ENCODE measurements at regions not wholly inside any gene's neighbourhood (a gene's known extent, or its start where the extent isn't known, plus 50 kb on each side); places are given as distances from the start of the nearest gene placed in this dataset.

DNA sequence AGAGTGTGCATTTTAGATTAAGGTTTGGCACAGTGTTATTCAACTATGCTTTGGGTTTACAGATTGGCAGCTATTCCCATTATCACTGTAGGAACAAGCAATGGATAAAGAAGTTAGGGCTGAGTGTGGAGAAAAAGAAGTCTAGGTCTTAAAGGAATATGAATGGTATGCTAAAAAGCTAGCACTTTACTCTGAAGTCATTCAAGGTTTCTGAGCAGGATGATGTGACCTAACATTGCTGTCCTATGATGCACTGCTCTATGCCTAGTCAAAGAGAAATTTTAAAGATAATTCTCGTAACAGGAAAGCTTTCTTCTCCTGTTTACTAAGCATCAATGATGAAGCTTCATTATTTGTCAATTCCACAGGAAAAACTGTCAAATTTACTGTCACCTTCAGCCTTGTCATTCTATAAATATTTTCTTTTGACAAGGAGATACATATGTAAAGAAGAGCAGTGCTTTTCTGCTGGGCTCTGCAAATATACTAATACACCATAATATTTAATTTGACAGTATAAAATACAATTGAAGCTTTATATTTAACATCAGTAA lies 476.1 kb upstream of the PTPRD start:
- DNase-seq (ENCODE audit: low spot score): no peak
- no peak overlapping the region for H3K27ac ChIP-seq
- TF ChIP-seq CTCF (IDR thresholded peaks at IDR 0.05): no peak
- H3K4me3 ChIP-seq: no peak overlapping the region

DNA sequence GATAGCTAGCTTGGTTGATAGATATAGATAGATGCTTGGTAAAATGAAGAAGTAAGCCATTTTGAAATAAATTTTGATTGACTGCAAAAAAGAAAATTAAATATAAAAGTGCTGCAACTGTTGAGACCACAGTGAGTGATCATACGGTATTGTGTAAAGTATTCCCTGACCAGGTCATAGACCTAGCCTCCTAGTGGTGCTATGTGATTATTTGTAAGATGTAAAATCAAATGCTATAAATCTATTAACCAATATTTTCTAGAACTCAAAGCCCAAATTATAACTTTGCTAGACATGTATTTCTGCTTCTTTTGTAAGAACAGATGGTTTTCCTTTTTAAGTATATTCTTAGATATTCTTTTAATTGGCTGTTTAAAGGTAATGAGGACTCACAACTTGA lies 480.2 kb upstream of the PTPRD start:
- Histone ChIP-seq H3K27ac (no peak overlapping the region), H3K4me3 (no peak overlapping the region)
- no peak for TF ChIP-seq CTCF (IDR thresholded peaks at IDR 0.05)
- no peak for DNase-seq (ENCODE audit: low spot score)

DNA sequence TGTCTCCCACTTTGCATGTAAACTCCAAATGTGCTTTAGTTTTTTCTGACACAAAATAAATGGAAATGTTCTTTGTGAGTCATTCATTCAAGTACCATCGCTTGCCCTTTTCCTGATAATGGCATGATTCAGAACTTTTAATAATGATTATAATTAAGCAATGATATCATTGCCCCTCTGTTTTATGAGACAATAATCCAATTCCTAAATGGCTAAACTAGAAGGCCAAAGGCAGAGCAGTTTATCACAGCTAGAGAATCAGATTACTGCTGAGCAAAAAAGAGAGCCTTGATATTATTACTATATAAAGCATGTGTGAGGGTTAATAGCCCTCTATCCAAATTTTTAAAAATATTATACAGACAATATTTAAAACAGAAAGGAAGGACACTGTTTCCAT lies 484.2 kb upstream of the PTPRD start:
- TF ChIP-seq CTCF (IDR thresholded peaks at IDR 0.05): no peak

GRCh38 chr9:11103525-11103924 lies 490.7 kb upstream of the PTPRD start:
- Histone ChIP-seq H3K27ac (no peak overlapping the region), H3K4me3 (no peak overlapping the region)
- no peak for DNase-seq (ENCODE audit: low spot score)
- TF ChIP-seq CTCF (IDR thresholded peaks at IDR 0.05): no peak

More for the DNA sequence above, 484.2 kb upstream of the PTPRD start:
- Histone ChIP-seq H3K4me3 (no peak overlapping the region), H3K27ac (no peak overlapping the region)
- DNase-seq (ENCODE audit: low spot score): no peak

DNA sequence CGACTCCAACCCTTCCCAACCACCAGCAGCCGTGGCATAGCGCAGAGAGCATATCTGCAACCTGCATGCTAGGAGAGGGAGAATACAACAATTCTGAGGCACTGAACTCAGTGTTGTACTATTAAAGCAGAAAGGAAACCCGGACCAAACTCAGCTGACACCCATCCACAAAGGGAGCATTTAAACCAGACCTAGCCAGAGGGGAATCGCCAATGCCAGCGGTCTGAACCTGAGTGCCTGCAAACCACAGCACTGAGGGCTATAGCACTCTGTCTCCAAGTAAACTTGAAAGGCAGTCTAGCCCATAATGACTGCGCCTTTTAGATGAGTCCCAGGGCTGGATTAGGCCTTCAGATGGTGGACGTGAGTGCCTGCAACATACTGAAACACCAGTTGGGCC lies 494.4 kb upstream of the PTPRD start:
- Histone ChIP-seq H3K27ac (no peak overlapping the region), H3K4me3 (no peak overlapping the region)
- DNase-seq (ENCODE audit: low spot score): no peak
- no peak for TF ChIP-seq CTCF (IDR thresholded peaks at IDR 0.05)

DNA sequence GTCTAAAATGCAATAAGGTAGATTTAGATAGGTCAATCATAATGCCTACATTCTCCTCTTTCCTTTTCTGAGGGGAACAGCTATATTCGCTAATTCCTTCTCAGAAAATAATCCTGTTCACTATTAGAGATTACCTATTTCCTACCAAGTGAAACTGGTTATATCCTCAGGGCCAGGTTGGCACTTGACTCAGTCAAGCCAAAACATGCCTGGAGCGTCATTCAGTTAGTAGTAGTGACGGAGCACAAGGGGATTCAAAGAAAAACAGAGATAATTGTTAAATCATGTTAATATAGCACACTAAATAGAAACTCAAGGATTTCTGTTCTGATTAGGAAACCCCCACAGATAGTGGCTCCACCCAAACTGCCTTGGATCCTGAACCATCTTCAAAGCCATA lies 515.4 kb upstream of the PTPRD start:
- DNase-seq (ENCODE audit: low spot score): no peak

More for the DNA sequence above, 515.4 kb upstream of the PTPRD start:
- Histone ChIP-seq H3K4me3 (no peak overlapping the region), H3K27ac (no peak overlapping the region)
- TF ChIP-seq CTCF (IDR thresholded peaks at IDR 0.05): no peak

All from coronary artery (tissue), 2 donors.